GM19463 (cell line): ENCODE measurements at regions not wholly inside any gene's neighbourhood (a gene's known extent, or its start where the extent isn't known, plus 50 kb on each side); places are given as distances from the start of the nearest gene placed in this dataset.

Experiments
- ATAC-seq: cut with Tn5 transposase; IDR thresholded peaks from one replicate; pipeline ENCODE4 v1.9.1; 2021; ENCODE audit warnings: mild to moderate bottlenecking, moderate library complexity; ENCODE audit not compliant: unreplicated experiment

GRCh38 chr16:6616746-6617145 is 715.9 kb upstream of the RBFOX1 start:
- ATAC-seq, result no peak

GRCh38 chr16:6615636-6616035 is 717.0 kb upstream of the RBFOX1 start:
- ATAC-seq, result no peak

GRCh38 chr16:6611535-6611934 is 721.1 kb upstream of the RBFOX1 start:
- ATAC-seq, result no peak

- ATAC-seq, result no peak
These were observed 727.2 kb upstream of the RBFOX1 start for GRCh38 chr16:6605490-6605889.

- no peak for ATAC-seq
These were observed 728.8 kb upstream of the RBFOX1 start for GRCh38 chr16:6603780-6604325.

GRCh38 chr16:6602405-6602804 is 730.2 kb upstream of the RBFOX1 start:
- no peak for ATAC-seq

GRCh38 chr16:6600167-6600566 is 732.5 kb upstream of the RBFOX1 start:
- ATAC-seq, result no peak

GRCh38 chr16:6593799-6594198 is 738.8 kb upstream of the RBFOX1 start:
- ATAC-seq, result no peak

- no peak for ATAC-seq
These were observed 756.0 kb upstream of the RBFOX1 start for GRCh38 chr16:6576606-6577005.

- ATAC-seq, result no peak
These were observed 756.5 kb upstream of the RBFOX1 start for GRCh38 chr16:6576113-6576512.

- ATAC-seq, result no peak
These were observed 758.5 kb upstream of the RBFOX1 start for GRCh38 chr16:6574146-6574545.

GRCh38 chr16:6573577-6573976 is 759.1 kb upstream of the RBFOX1 start:
- no peak for ATAC-seq

- no peak for ATAC-seq
These were observed 761.6 kb upstream of the RBFOX1 start for GRCh38 chr16:6571044-6571443.

GRCh38 chr16:6570530-6570929 is 762.1 kb upstream of the RBFOX1 start:
- no peak for ATAC-seq

- ATAC-seq, result no peak
These were observed 769.7 kb upstream of the RBFOX1 start for GRCh38 chr16:6562986-6563385.

- no peak for ATAC-seq
These were observed 772.1 kb upstream of the RBFOX1 start for GRCh38 chr16:6560306-6561100.

- ATAC-seq, result no peak
These were observed 774.0 kb upstream of the RBFOX1 start for GRCh38 chr16:6558661-6559060.

GRCh38 chr16:6558126-6558525 is 774.5 kb upstream of the RBFOX1 start:
- no peak for ATAC-seq

- no peak for ATAC-seq
These were observed 775.2 kb upstream of the RBFOX1 start for GRCh38 chr16:6557353-6558023.

GRCh38 chr16:6549415-6549814 is 783.2 kb upstream of the RBFOX1 start:
- ATAC-seq, result no peak

GRCh38 chr16:6548507-6548906 is 784.1 kb upstream of the RBFOX1 start:
- no peak for ATAC-seq

GRCh38 chr16:6547131-6547530 is 785.5 kb upstream of the RBFOX1 start:
- ATAC-seq, result no peak
